ENCODE measurements at regions not wholly inside any gene's neighbourhood (a gene's known extent, or its start where the extent isn't known, plus 50 kb on each side); places are given as distances from the start of the nearest gene placed in this dataset.

GRCh38 chr4:131192318-131192717 lies 1956.8 kb upstream of the PCDH10 start:
- Histone ChIP-seq H3K36me3 (replicated peaks in 1 of 2; ENCODE audit: control extremely low read depth in 1 of 2, control insufficient read depth in 1 of 2, extremely low read depth in 1 of 2, insufficient read depth in 2 of 2, low read length in 1 of 2) (no peaks in the 10 kb centered on the region), H3K9me3 (ENCODE audit: control extremely low read depth in 1 of 3, control insufficient read depth in 2 of 3, insufficient read depth in 1 of 3, low read length in 2 of 3) (no peaks in the 10 kb centered on the region), H4K20me1 (ENCODE audit: control insufficient read depth, insufficient read depth, low read length, poor library complexity, severe bottlenecking) (no peaks in the 10 kb centered on the region), H3K9ac (ENCODE audit: low read length) (no peak overlapping the region), H3K79me2 (ENCODE audit: control insufficient read depth, insufficient read depth, low read length) (no peaks in the 10 kb centered on the region), H3K4me2 (replicated peaks; ENCODE audit: low read depth, low read length, poor library complexity, severe bottlenecking) (no peak overlapping the region), H3K4me1 (ENCODE audit: control insufficient read depth in 2 of 2, insufficient read depth in 2 of 2, low read length in 2 of 2) (no peaks in the 10 kb centered on the region), H3K27me3 (replicated peaks in 1 of 4; ENCODE audit: control extremely low read depth in 1 of 4, control insufficient read depth in 3 of 4, insufficient read depth in 4 of 4, low read length in 3 of 4) (no peaks in the 10 kb centered on the region), H2AFZ (ENCODE audit: insufficient read depth, low read depth, low read length, poor library complexity, severe bottlenecking) (no peak overlapping the region), H3K27ac (ENCODE audit: low read length in 2 of 2) (no peak overlapping the region), H3K4me3 (ENCODE audit: control extremely low read depth in 1 of 5, extremely low read depth in 1 of 5, insufficient read depth in 1 of 5, low read depth in 2 of 5, low read length in 4 of 5) (no peak overlapping the region)
- H3K4me1 Mint-ChIP-seq: no peaks in the 10 kb centered on the region
- intact Hi-C loops (cut with micrococcal nuclease): no loop called here
- ATAC-seq (ENCODE audit: low read depth) (no peak), DNase-seq (no peak)
- ChIA-PET CTCF (no interaction called here), POLR2A (no interaction called here)
- H3K27ac Mint-ChIP-seq: no peak overlapping the region
- TF ChIP-seq EZH2 (IDR thresholded peaks at IDR 0.05; ENCODE audit: borderline replicate concordance, insufficient read depth, low read depth, low read length, poor library complexity, severe bottlenecking) (no peak), CTCF (IDR thresholded peaks at IDR 0.05) (no peak)
- 60% methylated on average over 1 of the region's 1 CpG for WGBS (ENCODE audit: insufficient coverage)
- H3K9me3 Mint-ChIP-seq (ENCODE audit: insufficient read depth): no peaks in the 10 kb centered on the region
- no peak overlapping the region for H3K4me3 Mint-ChIP-seq
- H3K27me3 Mint-ChIP-seq: no peaks in the 10 kb centered on the region

- H3K36me3 ChIP-seq (replicated peaks in 1 of 2; ENCODE audit: control extremely low read depth in 1 of 2, control insufficient read depth in 1 of 2, extremely low read depth in 1 of 2, insufficient read depth in 2 of 2, low read length in 1 of 2): no peaks in the 10 kb centered on the region
- H3K9ac ChIP-seq (ENCODE audit: low read length): no peak overlapping the region
- ChIA-PET POLR2A (no interaction called here), CTCF (no interaction called here)
- no peak overlapping the region for H3K4me3 Mint-ChIP-seq
- no peaks in the 10 kb centered on the region for H3K27me3 Mint-ChIP-seq
- H3K4me2 ChIP-seq (replicated peaks; ENCODE audit: low read depth, low read length, poor library complexity, severe bottlenecking): no peak overlapping the region
- H3K79me2 ChIP-seq (ENCODE audit: control insufficient read depth, insufficient read depth, low read length): no peaks in the 10 kb centered on the region
- intact Hi-C loops (cut with micrococcal nuclease): no loop called here
- no peaks in the 10 kb centered on the region for H3K9me3 Mint-ChIP-seq (ENCODE audit: insufficient read depth)
- no peaks in the 10 kb centered on the region for H3K9me3 ChIP-seq (ENCODE audit: control extremely low read depth in 1 of 3, control insufficient read depth in 2 of 3, insufficient read depth in 1 of 3, low read length in 2 of 3)
- H3K27ac ChIP-seq (ENCODE audit: low read length in 2 of 2): no peak overlapping the region
- H3K27ac Mint-ChIP-seq: no peak overlapping the region
- H3K4me1 ChIP-seq (ENCODE audit: control insufficient read depth in 2 of 2, insufficient read depth in 2 of 2, low read length in 2 of 2): no peaks in the 10 kb centered on the region
- 93% methylated on average over 6 of the region's 6 CpGs for WGBS (ENCODE audit: insufficient coverage)
- no peak overlapping the region for H2AFZ ChIP-seq (ENCODE audit: insufficient read depth, low read depth, low read length, poor library complexity, severe bottlenecking)
- no peak for TF ChIP-seq CTCF (IDR thresholded peaks at IDR 0.05)
- TF ChIP-seq EZH2 (IDR thresholded peaks at IDR 0.05; ENCODE audit: borderline replicate concordance, insufficient read depth, low read depth, low read length, poor library complexity, severe bottlenecking): no peak
- no peaks in the 10 kb centered on the region for H3K4me1 Mint-ChIP-seq
- H4K20me1 ChIP-seq (ENCODE audit: control insufficient read depth, insufficient read depth, low read length, poor library complexity, severe bottlenecking): no peaks in the 10 kb centered on the region
- no peak overlapping the region for H3K4me3 ChIP-seq (ENCODE audit: control extremely low read depth in 1 of 5, extremely low read depth in 1 of 5, insufficient read depth in 1 of 5, low read depth in 2 of 5, low read length in 4 of 5)
- no peak for DNase-seq
- ATAC-seq (ENCODE audit: low read depth): no peak
- H3K27me3 ChIP-seq (replicated peaks in 1 of 4; ENCODE audit: control extremely low read depth in 1 of 4, control insufficient read depth in 3 of 4, insufficient read depth in 4 of 4, low read length in 3 of 4): no peaks in the 10 kb centered on the region
Measured at GRCh38 chr4:131207589-131207988, 1941.5 kb upstream of the PCDH10 start.

All from B cell (primary cell).